ENCODE measurements at regions not wholly inside any gene's neighbourhood (a gene's known extent, or its start where the extent isn't known, plus 50 kb on each side); places are given as distances from the start of the nearest gene placed in this dataset.

- TF ChIP-seq, protein P1, sequence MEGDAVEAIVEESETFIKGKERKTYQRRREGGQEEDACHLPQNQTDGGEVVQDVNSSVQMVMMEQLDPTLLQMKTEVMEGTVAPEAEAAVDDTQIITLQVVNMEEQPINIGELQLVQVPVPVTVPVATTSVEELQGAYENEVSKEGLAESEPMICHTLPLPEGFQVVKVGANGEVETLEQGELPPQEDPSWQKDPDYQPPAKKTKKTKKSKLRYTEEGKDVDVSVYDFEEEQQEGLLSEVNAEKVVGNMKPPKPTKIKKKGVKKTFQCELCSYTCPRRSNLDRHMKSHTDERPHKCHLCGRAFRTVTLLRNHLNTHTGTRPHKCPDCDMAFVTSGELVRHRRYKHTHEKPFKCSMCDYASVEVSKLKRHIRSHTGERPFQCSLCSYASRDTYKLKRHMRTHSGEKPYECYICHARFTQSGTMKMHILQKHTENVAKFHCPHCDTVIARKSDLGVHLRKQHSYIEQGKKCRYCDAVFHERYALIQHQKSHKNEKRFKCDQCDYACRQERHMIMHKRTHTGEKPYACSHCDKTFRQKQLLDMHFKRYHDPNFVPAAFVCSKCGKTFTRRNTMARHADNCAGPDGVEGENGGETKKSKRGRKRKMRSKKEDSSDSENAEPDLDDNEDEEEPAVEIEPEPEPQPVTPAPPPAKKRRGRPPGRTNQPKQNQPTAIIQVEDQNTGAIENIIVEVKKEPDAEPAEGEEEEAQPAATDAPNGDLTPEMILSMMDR (IDR thresholded peaks at IDR 0.05), result no peak
- TF ChIP-seq EP300 (IDR thresholded peaks at IDR 0.05), result no peak
- TF ChIP-seq POLR2A (IDR thresholded peaks at IDR 0.05), result no peak
Measured at GRCh38 chr5:158492136-158492535, 607.6 kb downstream of the EBF1 start.
